Stimulated activated naive CD8-positive, alpha-beta T cell treated with anti-CD3 and anti-CD28 coated beads, Interleukin-15, Interleukin-2, amounts not matched to agents 100 U/mL and 50 U/mL, for 24 hours (primary cell): ENCODE measurements at regions not wholly inside any gene's neighbourhood (a gene's known extent, or its start where the extent isn't known, plus 50 kb on each side); places are given as distances from the start of the nearest gene placed in this dataset.
A peak's percentile ranks its signal among the peaks of the same experiment; 100 is the strongest.
"Not testable (repeated sequence)": the region's sequence is repeated elsewhere in the genome, so short reads cannot be mapped to it uniquely, and the experiment has no call there.

Experiments used
- ATAC-seq: fragments of 150-1000 bp; cut with Tn5 transposase; one replicate; pipeline ENCODE4 v1.10.0; 2021
- DNase-seq: peaks from one replicate; pipeline ENCODE4 v3.0.0; 2021

- not testable (repeated sequence) for DNase-seq, ATAC-seq
Measured at GRCh38 chr2:88802026-88802425, 110.6 kb downstream of the RPIA start.

GRCh38 chr2:88807237-88807962, 115.9 kb downstream of the RPIA start:
- ATAC-seq: no peak

GRCh38 chr2:88808083-88808482, 116.6 kb downstream of the RPIA start:
- no peak for DNase-seq

More at GRCh38 chr2:88807237-88807962, 115.9 kb downstream of the RPIA start:
- DNase-seq: no peak

GRCh38 chr2:88808652-88809051, 117.2 kb downstream of the RPIA start:
- ATAC-seq: no peak

More at GRCh38 chr2:88808083-88808482, 116.6 kb downstream of the RPIA start:
- no peak for ATAC-seq

GRCh38 chr2:88809216-88809615, 117.7 kb downstream of the RPIA start:
- DNase-seq: no peak
- ATAC-seq: no peak

More at GRCh38 chr2:88808652-88809051, 117.2 kb downstream of the RPIA start:
- DNase-seq: no peak

- no peak for ATAC-seq
Measured at GRCh38 chr2:88810017-88810416, 118.5 kb downstream of the RPIA start.

GRCh38 chr2:88810488-88810887, 119.0 kb downstream of the RPIA start:
- no peak for ATAC-seq

More at GRCh38 chr2:88810017-88810416, 118.5 kb downstream of the RPIA start:
- DNase-seq: no peak

GRCh38 chr2:88811233-88811632, 119.8 kb downstream of the RPIA start:
- ATAC-seq: no peak
- no peak for DNase-seq

More at GRCh38 chr2:88810488-88810887, 119.0 kb downstream of the RPIA start:
- no peak for DNase-seq

GRCh38 chr2:88811681-88812080, 120.2 kb downstream of the RPIA start:
- ATAC-seq: no peak
- DNase-seq: no peak

- DNase-seq: no peak
Measured at GRCh38 chr2:88813612-88814011, 122.1 kb downstream of the RPIA start.

GRCh38 chr2:88815282-88815681, 123.8 kb downstream of the RPIA start:
- no peak for DNase-seq
- no peak for ATAC-seq

More at GRCh38 chr2:88813612-88814011, 122.1 kb downstream of the RPIA start:
- ATAC-seq: no peak

GRCh38 chr2:88815697-88816096, 124.2 kb downstream of the RPIA start:
- ATAC-seq (no peak), DNase-seq (no peak)

- DNase-seq (no peak), ATAC-seq (no peak)
Measured at GRCh38 chr2:88818381-88818780, 126.9 kb downstream of the RPIA start.

- ATAC-seq: no peak
- DNase-seq: no peak
Measured at GRCh38 chr2:88824951-88825350, 133.5 kb downstream of the RPIA start.

GRCh38 chr2:88826399-88826798, 134.9 kb downstream of the RPIA start:
- no peak for ATAC-seq
- DNase-seq: no peak

- ATAC-seq (no peak), DNase-seq (no peak)
Measured at GRCh38 chr2:88827821-88828220, 136.3 kb downstream of the RPIA start.

GRCh38 chr2:88828397-88829137, 137.1 kb downstream of the RPIA start:
- DNase-seq (no peak), ATAC-seq (no peak)

- DNase-seq: no peak
- no peak for ATAC-seq
Measured at GRCh38 chr2:88829607-88830463, 138.4 kb downstream of the RPIA start.

- DNase-seq (no peak), ATAC-seq (no peak)
Measured at GRCh38 chr2:88831071-88831791, 139.8 kb downstream of the RPIA start.

GRCh38 chr2:88831792-88832248, 140.3 kb downstream of the RPIA start:
- ATAC-seq (peak; percentile 63), DNase-seq (peak; percentile 70)

- ATAC-seq: no peak
Measured at GRCh38 chr2:88832311-88832991, 141.0 kb downstream of the RPIA start.

More at GRCh38 chr2:88832311-88832991, 141.0 kb downstream of the RPIA start:
- no peak for DNase-seq
